Fibroblast of skin of abdomen (primary cell): ENCODE measurements at regions not wholly inside any gene's neighbourhood (a gene's known extent, or its start where the extent isn't known, plus 50 kb on each side); places are given as distances from the start of the nearest gene placed in this dataset.
"Not testable (repeated sequence)": the region's sequence is repeated elsewhere in the genome, so short reads cannot be mapped to it uniquely, and the experiment has no call there.

Experiments used
- DNase-seq: peaks from one replicate; pipeline ENCODE4 v3.0.0-alpha.2; 2013

DNA sequence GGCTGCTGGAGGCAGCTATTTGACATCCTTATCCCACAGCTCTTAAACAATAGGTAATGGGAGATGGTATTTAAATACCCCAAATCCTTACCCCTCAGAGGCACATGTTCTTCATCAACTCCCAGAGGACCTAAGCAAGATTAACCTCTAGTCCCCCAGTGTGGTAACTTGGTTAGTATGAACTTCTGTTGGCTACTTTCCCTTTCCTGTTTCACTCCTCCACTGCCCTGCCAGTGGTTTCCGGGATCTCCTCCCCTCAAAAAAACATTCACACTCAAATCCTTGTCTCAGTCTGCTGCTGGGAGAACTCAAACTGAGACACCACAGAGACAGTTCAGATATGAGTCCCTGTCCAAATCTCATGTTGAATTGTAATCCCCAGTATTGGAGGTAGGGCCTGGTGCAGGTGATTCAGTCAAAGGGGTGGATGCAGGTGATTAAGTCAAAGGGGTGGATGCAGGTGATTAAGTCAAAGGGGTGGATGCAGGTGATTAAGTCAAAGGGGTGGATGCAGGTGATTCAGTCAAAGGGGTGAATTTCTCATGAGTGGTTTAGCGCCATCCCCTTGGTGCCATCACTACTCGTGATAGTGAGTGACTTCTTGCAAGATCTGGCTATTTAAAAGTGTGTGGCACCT lies 335.0 kb upstream of the CTNNB1 start:
- no peak for DNase-seq

DNA sequence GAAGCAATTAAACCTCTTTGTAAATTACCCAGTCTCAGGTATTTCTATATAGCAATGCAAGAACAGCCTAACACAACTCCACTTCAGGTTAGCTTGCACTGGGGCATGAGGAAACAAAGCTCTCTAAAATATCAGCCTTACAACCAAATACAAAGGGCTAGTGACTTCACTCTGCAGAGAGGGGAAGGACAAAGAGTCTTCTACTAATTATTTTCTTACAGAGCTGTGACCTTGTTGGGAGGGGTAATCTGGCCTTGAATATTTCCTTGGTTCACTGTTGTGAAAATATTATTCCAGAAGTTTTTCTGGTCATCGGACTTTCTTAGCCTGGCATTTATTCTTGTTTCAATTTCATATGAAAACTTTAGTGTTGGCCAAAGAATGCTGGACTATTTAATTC lies 334.4 kb upstream of the CTNNB1 start:
- no peak for DNase-seq

GRCh38 chr3:40867797-40868196 lies 331.5 kb upstream of the CTNNB1 start:
- no peak for DNase-seq

GRCh38 chr3:40869013-40869412 lies 330.3 kb upstream of the CTNNB1 start:
- no peak for DNase-seq

- DNase-seq = no peak
Measured at GRCh38 chr3:40869939-40870338, 329.4 kb upstream of the CTNNB1 start.

GRCh38 chr3:40871394-40871793 lies 327.9 kb upstream of the CTNNB1 start:
- no peak for DNase-seq

DNA sequence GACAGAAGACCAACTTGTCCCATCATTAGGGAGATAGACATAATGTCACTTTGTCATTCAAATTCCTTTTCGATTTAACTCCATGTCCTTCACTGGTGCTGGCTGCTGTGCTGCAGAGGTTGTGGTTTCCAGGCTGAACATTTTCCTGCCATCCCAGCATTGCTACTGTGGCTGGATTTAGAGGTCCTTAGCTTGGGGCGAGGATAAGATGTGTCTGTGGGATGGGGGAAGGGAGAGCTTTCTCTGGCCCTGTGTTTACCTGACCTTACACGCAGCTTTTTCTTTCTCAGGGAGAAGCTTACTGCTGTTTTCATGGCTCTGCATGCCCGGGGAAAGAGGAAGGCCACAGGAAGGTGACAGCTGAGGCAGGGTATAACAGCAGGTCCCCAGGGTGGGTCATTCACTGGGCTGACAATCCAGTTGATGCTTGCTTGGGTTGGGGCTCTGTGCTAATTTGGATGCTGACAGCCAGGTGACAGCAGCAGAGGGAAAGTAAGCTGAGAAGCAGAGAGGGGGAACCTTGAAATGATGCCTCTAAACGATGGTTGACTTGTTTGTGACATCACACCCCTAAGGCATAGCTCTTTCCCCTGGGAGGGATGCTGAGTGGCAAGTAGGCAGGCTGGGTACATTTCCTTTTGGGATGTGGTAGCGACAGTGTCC lies 326.9 kb upstream of the CTNNB1 start:
- no peak for DNase-seq

DNA sequence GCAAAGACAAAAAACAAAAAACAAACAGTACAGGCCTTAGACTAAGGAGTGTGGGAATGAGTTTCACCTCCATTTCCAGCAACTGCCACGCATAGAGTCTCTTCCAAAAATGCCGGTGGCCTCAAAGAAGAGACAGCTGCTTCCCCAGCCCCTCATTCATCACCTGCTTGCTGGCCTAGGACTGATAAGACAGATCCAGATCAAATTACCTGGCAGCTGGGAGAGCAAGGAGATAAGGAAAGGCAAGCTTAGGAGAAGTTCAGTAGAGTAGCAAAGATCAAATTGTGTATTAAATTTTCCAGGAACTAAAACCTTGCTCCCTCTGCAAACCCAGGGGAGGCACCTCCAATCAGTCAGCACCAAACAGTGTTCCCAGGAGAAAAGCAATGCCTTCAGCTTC lies 325.8 kb upstream of the CTNNB1 start:
- no peak for DNase-seq

GRCh38 chr3:40873934-40874699 lies 325.2 kb upstream of the CTNNB1 start:
- DNase-seq = no peak

- DNase-seq = no peak
Measured at GRCh38 chr3:40875581-40875980, 323.7 kb upstream of the CTNNB1 start.

DNA sequence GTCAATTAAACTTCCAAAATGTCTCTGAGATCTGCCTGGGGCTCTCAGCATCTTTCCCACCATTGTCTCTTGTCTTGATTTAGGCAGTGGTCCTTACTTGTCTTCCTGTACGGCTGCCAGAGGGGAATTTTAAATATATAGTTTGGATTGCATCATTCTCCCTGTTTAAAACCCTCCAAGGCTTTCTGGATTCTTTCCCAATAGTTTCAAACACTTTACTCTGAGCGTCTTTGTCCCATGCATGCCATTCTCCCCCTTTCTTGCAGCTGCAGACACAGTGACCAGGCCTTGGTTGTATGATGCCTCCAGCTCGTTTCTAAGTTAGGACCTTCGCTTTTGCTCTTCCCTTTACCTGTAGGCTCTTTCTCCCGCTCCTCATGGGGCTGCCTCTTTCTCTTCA lies 323.3 kb upstream of the CTNNB1 start:
- DNase-seq = peak; percentile 9

DNA sequence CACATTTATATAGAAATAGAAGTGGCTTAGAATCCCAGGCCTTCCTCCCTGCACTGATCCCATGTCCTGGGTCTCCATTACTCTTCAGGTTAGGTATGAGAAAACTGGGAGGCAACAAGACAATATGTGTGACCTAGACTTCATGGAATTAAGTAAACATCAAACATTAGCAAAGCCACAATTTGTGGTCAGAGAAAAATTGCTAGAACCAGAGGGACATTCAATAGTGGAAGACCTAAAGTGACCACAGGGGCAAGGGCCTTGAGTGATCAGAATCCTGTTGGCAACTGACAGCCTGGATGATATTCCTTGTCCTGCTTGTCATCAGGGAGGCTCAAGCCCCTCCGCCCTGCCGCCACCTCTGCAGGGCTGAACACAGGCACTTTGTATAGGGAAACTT lies 322.8 kb upstream of the CTNNB1 start:
- DNase-seq = no peak

DNA sequence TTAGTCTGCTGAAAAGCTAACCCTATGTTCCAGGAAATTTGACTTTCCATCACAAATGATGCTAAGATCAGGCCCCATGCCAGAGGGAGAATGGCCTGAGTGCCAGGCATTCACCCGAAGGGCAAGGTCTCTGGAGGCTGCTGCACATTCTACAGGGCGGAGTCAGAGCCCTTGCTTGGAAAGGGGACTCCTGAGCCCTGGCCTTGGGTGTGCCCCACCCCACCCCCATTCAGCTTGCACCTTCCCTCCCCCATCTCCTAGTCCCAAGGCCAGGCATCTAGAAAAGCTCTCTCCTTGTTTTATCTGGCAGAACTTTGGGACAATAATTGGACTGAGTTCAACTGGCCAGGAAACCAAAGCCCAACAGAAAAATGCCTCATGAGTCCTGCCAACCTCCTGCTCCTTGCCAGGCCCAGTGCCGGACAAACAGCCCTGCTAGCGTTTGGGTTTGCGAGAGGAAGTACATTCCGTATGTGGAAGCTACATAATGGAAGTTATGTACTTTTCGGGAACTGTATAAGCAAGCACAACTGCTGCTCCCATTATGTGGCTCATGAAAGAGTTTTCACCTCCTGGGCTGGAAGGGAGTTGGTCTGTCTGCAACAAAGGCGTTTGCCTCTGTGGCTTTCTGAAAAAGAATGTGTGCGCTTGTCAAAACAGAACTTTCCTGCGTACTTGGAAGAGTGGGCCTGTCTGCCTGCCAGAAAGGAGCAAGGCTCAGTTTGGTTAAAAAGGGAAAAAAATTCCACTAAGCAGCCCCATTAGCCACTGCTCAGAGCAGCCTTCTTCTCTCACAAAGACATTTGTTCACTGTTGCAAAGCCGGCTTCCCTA lies 321.5 kb upstream of the CTNNB1 start:
- peak; percentile 31 for DNase-seq

DNA sequence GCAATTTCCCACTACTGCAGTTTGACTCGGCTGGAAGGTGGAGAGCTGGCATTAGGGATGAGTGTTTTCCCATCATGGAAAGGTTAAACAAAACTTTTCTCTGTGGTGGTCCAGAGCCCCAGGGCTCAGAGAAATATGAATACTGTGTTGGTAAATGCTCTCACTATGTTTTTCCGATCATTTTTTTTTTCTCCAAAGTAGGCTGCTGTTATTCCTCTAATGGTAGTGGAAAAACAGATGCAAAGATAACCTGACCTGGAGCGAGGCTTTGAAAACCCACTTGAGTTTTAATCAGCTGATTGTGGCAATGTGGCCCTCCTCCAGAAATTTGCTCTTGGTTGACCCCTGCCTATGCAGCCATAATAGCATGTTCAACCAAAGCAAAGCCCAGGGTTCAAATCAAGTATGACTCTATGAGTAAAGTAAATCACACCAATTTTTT lies 320.8 kb upstream of the CTNNB1 start:
- DNase-seq = no peak

DNA sequence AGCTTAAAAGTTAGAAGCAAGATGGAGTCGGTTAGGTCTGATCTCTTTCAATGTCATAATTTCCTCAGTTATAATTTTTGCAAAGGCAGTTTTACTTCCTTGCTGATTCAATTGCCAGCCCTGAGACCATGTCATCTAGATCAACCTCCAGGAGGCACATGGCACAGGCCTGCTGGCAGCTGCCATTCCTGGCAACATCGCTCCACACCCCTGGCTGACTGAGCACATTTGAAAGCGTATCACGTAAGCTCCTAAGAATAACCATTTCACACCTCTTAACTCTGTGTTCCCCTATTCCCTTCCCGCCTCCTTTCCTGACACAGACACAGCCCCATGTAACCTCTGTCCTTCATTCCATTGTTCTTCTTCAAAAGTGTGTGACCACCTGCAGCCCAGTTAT lies 313.9 kb upstream of the CTNNB1 start:
- DNase-seq = no peak

GRCh38 chr3:40886660-40887425 lies 312.5 kb upstream of the CTNNB1 start:
- no peak for DNase-seq

GRCh38 chr3:40891186-40891585 lies 308.1 kb upstream of the CTNNB1 start:
- no peak for DNase-seq

- DNase-seq = no peak
Measured at GRCh38 chr3:40895109-40895508, 304.2 kb upstream of the CTNNB1 start.

DNA sequence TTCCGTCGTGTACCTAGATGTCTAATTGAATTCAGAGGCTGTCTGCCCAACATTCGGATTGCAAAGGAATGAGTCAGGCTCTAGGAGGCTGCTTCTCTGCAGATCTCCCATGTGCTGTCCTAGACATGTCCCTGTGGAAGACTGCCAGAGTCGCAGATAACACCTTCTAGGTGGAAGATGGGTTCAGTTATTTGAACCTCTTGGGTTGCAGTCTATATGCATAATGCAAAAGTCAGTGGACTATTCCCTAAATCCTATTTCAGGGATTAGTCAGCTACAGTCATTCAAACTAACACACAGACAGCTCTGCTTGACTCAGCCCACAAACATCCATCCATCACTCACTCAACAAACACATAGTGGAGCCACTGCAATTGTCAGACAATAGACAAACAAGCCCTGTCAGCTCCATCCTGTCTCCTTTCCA lies 300.0 kb upstream of the CTNNB1 start:
- DNase-seq = peak; percentile 69

DNA sequence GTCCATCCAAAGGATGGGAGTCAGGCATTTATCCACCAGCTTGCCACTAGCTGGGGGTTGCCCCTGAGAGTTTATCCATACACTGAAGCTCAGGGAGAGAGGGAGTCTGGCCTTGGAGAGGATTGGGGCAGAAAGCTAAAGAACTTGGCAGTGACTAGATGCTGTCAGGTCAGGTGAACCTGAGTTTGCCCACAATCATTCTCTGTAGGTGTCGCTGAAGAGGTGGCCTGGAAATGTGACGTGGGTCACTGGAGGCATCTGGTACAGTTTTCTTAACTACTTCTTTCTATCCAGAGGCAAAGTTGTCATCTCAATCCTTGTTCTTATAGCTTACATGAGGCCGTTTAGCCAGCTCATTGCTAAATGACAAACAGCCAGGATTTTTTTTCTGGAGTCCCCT lies 298.0 kb upstream of the CTNNB1 start:
- no peak for DNase-seq

- no peak for DNase-seq
Measured at GRCh38 chr3:40901796-40902195, 297.5 kb upstream of the CTNNB1 start.

- not testable (repeated sequence) for DNase-seq
Measured at GRCh38 chr3:40907907-40908465, 291.3 kb upstream of the CTNNB1 start.
